GM12891 (cell line): ENCODE measurements at regions not wholly inside any gene's neighbourhood (a gene's known extent, or its start where the extent isn't known, plus 50 kb on each side); places are given as distances from the start of the nearest gene placed in this dataset.

Experiments used
- POLR2A ChIP-seq: IDR thresholded peaks from 2 replicates; pipeline ENCODE4 v1.6.1; 2011; ENCODE audit warnings: low read depth, low read length, control low read depth
- POLR2AphosphoS5 ChIP-seq: IDR thresholded peaks from 2 replicates; pipeline ENCODE4 v1.6.1; 2011; ENCODE audit warnings: low read depth, low read length, control low read depth
- TAF1 ChIP-seq: IDR thresholded peaks from 2 replicates; pipeline ENCODE4 v1.6.1; 2011; ENCODE audit warnings: low read depth, low read length, control low read depth

DNA sequence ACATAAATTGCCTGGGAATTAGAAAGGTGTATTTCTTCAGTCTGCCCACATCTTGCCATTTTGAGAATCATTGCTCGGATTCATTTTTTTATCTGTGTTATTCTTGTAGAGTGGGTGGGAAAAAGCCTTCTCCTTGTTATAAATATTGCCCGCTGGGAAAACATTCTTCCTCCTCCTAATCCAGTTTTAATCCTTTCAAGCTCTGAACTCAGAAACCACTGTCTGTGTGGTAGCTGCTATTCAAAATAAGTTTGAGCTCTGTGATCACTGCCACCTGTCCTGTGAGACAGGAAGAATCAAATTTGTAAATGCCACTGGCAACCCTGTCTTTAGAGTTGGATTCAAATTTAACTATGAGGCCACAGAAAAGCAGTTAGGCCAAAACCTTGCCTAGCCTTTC is 1875.2 kb upstream of the PIK3C3 start:
- TF ChIP-seq TAF1 (no peak), POLR2AphosphoS5 (no peak), POLR2A (no peak)
